DOHH2 (cell line): ENCODE measurements at regions not wholly inside any gene's neighbourhood (a gene's known extent, or its start where the extent isn't known, plus 50 kb on each side); places are given as distances from the start of the nearest gene placed in this dataset.

ENCODE experiments used
- H3F3A ChIP-seq: fragments of 200-600 bp; sonication (generic), shearing (Covaris generic); 2 replicates; pipeline ENCODE4 v1.6.0; 2016; ENCODE audit warnings: antibody characterized with exemption, mild to moderate bottlenecking; ENCODE audit not compliant: control insufficient read depth, insufficient read depth
- H3K27ac ChIP-seq: fragments of 200-600 bp; sonication (generic); 2 replicates; pipeline ENCODE4 v1.5.1; 2014; ENCODE audit warnings: low read depth, mild to moderate bottlenecking, low read length, moderate library complexity
- H3K27me3 ChIP-seq: fragments of 200-600 bp; sonication (generic); 2 replicates; pipeline ENCODE4 v1.6.1; 2014; ENCODE audit warnings: mild to moderate bottlenecking, low read length, mixed read lengths; ENCODE audit not compliant: control insufficient read depth
- H3K36me3 ChIP-seq: fragments of 200-600 bp; sonication (generic); 2 replicates; pipeline ENCODE4 v1.6.1; 2014; ENCODE audit warnings: mild to moderate bottlenecking, low read length, moderate library complexity, mixed read lengths; ENCODE audit not compliant: control insufficient read depth
- H3K4me1 ChIP-seq: fragments of 200-600 bp; sonication (generic); 2 replicates; pipeline ENCODE4 v1.6.1; 2014; ENCODE audit warnings: mild to moderate bottlenecking, low read length, mixed read lengths; ENCODE audit not compliant: control insufficient read depth
- H3K4me2 ChIP-seq: fragments of 200-600 bp; sonication (generic); 2 replicates; pipeline ENCODE4 v1.6.0; 2014; ENCODE audit warnings: mild to moderate bottlenecking, low read length, moderate library complexity
- H3K4me3 ChIP-seq: fragments of 200-600 bp; sonication (generic); 2 replicates; pipeline ENCODE4 v1.5.1; 2014; ENCODE audit warnings: mild to moderate bottlenecking, low read length, mixed read lengths
- H3K79me2 ChIP-seq: fragments of 200-600 bp; sonication (generic); 2 replicates; pipeline ENCODE4 v1.6.1; 2014; ENCODE audit warnings: mild to moderate bottlenecking, low read length, mixed read lengths; ENCODE audit not compliant: control insufficient read depth
- H3K9me2 ChIP-seq: fragments of 200-600 bp; sonication (generic); replicated peaks from 2 replicates; pipeline ENCODE4 v1.6.1; 2014; ENCODE audit warnings: mild to moderate bottlenecking, low read length, mixed read lengths; ENCODE audit not compliant: control insufficient read depth
- H3K9me3 ChIP-seq: fragments of 200-600 bp; sonication (generic); 2 replicates; pipeline ENCODE4 v1.6.1; 2014; ENCODE audit warnings: antibody characterized with exemption, low read length, mixed read lengths; ENCODE audit not compliant: control insufficient read depth, insufficient read depth
- H4K20me1 ChIP-seq: fragments of 200-600 bp; sonication (generic); 2 replicates; pipeline ENCODE4 v1.6.0; 2014; ENCODE audit warnings: low read depth, mild to moderate bottlenecking, antibody characterized with exemption, low read length, moderate library complexity; ENCODE audit not compliant: control insufficient read depth, insufficient read depth
- CTCF ChIP-seq: fragments of 200-600 bp; sonication (generic); IDR thresholded peaks from one replicate; pipeline ENCODE4 v1.5.1; 2014; ENCODE audit warnings: antibody characterized with exemption, mild to moderate bottlenecking, low read depth, low read length; ENCODE audit not compliant: poor library complexity, severe bottlenecking
- EZH2phosphoT487 ChIP-seq: fragments of 200-600 bp; sonication (generic); IDR thresholded peaks from 2 replicates; pipeline ENCODE4 v1.6.1; 2017; ENCODE audit warnings: borderline replicate concordance, mild to moderate bottlenecking, antibody characterized with exemption, low read length, moderate library complexity, mixed read lengths

GRCh38 chr4:31702326-31702725 is 982.2 kb downstream of the PCDH7 start:
- no peak overlapping the region for H3K4me2 ChIP-seq
- H3K27ac ChIP-seq = no peak overlapping the region
- H3K9me2 ChIP-seq = no peaks in the 10 kb centered on the region
- no peaks in the 10 kb centered on the region for H3K27me3 ChIP-seq
- no peaks in the 10 kb centered on the region for H3F3A ChIP-seq
- H4K20me1 ChIP-seq = no peaks in the 10 kb centered on the region
- no peaks in the 10 kb centered on the region for H3K4me1 ChIP-seq
- H3K4me3 ChIP-seq = no peak overlapping the region
- no peaks in the 10 kb centered on the region; the same call in 1 of the 2 replicates for H3K9me3 ChIP-seq
- no peak for TF ChIP-seq EZH2phosphoT487
- no peak for TF ChIP-seq CTCF
- no peaks in the 10 kb centered on the region for H3K79me2 ChIP-seq
- no peaks in the 10 kb centered on the region for H3K36me3 ChIP-seq

- no peaks in the 10 kb centered on the region for H3K36me3 ChIP-seq
- H3K27me3 ChIP-seq = no peaks in the 10 kb centered on the region
- no peaks in the 10 kb centered on the region for H4K20me1 ChIP-seq
- H3K79me2 ChIP-seq = no peaks in the 10 kb centered on the region
- H3K4me2 ChIP-seq = no peak overlapping the region
- TF ChIP-seq EZH2phosphoT487 (no peak), CTCF (no peak)
- H3K9me3 ChIP-seq = no peaks in the 10 kb centered on the region
- no peaks in the 10 kb centered on the region for H3F3A ChIP-seq
- no peak overlapping the region for H3K27ac ChIP-seq
- H3K9me2 ChIP-seq = no peaks in the 10 kb centered on the region
- H3K4me1 ChIP-seq = no peaks in the 10 kb centered on the region
- H3K4me3 ChIP-seq = no peak overlapping the region
These were observed 994.1 kb downstream of the PCDH7 start for GRCh38 chr4:31714238-31714637.

GRCh38 chr4:31715302-31715701 is 995.1 kb downstream of the PCDH7 start:
- H3K4me2 ChIP-seq = no peak overlapping the region
- H4K20me1 ChIP-seq = no peaks in the 10 kb centered on the region
- no peaks in the 10 kb centered on the region for H3F3A ChIP-seq
- H3K27me3 ChIP-seq = no peaks in the 10 kb centered on the region
- H3K4me1 ChIP-seq = no peaks in the 10 kb centered on the region
- TF ChIP-seq CTCF (no peak), EZH2phosphoT487 (no peak)
- no peaks in the 10 kb centered on the region for H3K9me2 ChIP-seq
- H3K27ac ChIP-seq = no peak overlapping the region
- no peak overlapping the region for H3K4me3 ChIP-seq
- H3K9me3 ChIP-seq = no peaks in the 10 kb centered on the region
- H3K36me3 ChIP-seq = no peaks in the 10 kb centered on the region
- H3K79me2 ChIP-seq = no peaks in the 10 kb centered on the region

- TF ChIP-seq CTCF = no peak
- TF ChIP-seq EZH2phosphoT487 = no peak
- Histone ChIP-seq H3K27me3 (no peaks in the 10 kb centered on the region), H3K4me1 (no peaks in the 10 kb centered on the region), H3K9me3 (no peaks in the 10 kb centered on the region), H3K9me2 (no peaks in the 10 kb centered on the region), H3K27ac (no peak overlapping the region), H3K4me2 (no peak overlapping the region), H3K36me3 (no peaks in the 10 kb centered on the region), H3F3A (no peaks in the 10 kb centered on the region), H3K79me2 (no peaks in the 10 kb centered on the region), H4K20me1 (no peaks in the 10 kb centered on the region), H3K4me3 (no peak overlapping the region)
These were observed 1006.9 kb downstream of the PCDH7 start for GRCh38 chr4:31727030-31727429.
